Right renal pelvis (tissue), 4 donors: ENCODE measurements at regions not wholly inside any gene's neighbourhood (a gene's known extent, or its start where the extent isn't known, plus 50 kb on each side); places are given as distances from the start of the nearest gene placed in this dataset.

ENCODE experiments used
- DNase-seq, 4 donors: peaks; one replicate each; pipeline ENCODE4 v3.0.0-alpha.2; 2013; ENCODE audit warnings: low read depth in 4 of 4, low spot score in 3 of 4, missing footprints in 1 of 4

DNA sequence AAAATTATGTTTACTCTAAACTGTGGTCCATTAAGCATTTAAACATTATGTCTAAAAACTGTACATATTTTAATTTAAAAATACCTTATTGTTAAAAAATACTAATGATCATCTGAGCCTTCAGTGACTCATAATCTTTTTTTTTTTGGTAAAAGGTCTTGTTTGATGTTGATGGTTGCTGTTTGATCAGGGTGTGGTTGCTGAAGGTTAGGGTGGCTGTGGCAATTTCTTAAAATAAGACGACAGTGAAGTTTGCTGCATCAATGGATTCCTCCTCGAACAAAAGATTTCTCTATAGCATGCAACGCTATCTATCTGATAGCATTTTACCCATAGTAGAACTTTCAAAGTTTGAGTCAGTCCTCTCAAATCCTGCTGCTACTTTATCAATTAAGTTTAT is 180.0 kb upstream of the AHR start:
- no peak for DNase-seq

DNA sequence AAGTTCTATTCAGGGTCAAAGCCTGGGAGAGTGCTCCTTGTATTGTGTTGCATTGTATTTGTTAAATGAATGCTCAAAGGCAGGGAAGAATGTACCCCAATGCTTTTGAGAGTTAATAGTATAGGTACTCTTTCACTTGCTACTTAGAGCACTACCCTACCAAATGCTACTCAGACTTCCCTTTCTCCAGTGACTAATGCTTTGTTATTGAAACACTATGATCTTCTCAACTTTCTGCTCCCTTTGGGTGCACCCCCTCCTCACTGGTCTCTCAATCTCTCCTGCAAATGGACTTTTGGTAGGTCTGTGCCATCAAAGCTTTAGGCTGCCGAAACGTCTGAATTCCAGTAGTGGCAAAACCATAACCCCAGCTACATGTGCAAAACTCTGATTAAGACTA is 177.7 kb upstream of the AHR start:
- DNase-seq = no peak

DNA sequence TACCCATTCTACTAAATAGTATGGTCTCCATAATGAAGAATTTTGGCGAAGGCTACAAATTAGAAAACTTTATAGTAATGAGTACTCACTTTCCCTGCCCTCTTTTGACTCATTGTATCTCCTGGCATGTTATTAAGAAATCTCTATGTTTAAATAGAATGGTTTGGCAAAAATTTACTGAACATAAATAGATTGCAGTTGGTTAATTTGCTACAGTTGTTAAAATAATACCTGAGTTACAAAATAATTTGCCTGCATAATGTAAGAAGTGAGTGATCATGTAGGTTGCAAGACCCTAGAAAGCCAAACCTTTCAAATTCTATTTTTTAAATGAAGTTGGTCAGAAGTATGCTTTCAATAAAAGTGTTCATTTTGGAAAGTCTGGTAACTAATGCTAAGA is 176.8 kb upstream of the AHR start:
- no peak for DNase-seq

DNA sequence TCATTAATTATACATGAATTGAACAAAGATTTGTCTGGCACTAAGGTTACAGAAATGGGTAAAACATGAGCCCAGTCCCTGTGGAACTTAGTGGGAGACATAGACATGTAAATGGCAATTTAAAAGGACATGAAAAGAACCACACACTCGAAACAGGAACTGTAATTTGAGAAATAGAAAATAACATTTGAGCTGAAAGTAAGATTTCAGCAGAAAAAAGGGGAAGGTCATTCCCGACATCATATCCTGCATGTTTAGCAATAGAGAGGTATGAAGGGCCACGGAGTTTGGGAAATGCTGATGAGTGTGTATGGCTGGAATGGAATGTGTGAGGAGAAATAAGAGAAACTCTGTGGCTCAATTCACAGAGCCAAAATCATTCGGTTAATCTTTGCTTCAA is 175.4 kb upstream of the AHR start:
- DNase-seq = no peak

DNA sequence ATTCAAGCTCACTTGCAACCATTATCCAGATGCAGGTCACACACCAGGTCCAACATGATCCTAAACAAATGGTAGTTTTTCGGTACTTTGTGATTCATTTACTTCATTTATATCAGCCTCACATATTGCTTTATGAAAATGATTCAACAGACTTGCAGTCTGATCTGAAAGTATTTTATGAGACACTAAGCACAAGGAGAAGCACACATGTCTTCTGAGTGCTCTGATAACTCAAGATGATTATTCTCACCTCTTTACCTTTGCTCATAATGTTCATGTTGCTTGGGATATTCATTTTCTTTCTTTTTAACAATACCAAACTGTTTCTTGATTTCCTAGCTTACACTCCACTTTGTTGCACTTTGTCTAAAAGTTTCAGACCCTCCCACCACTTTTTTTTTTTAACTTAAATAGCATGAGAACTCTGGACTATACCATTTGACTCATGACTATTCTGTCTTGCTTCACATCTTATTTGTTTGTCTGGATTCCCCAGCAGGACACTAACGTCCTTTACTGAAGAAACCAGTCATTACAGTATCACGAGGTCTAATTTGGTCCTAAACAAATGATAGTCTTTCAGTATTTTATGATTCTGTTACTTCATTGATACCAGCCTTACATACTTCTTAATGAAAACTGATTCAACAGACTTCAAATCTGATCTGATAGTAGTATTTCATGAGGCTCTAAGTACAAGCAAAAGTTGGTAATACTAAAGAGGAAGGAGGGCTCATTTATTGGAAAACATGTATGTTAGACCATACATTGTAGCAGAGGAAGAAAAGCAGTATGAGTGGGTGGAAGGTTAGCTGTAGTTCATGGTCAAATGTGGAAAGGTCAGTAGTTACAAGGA is 171.8 kb upstream of the AHR start:
- no peak for DNase-seq

DNA sequence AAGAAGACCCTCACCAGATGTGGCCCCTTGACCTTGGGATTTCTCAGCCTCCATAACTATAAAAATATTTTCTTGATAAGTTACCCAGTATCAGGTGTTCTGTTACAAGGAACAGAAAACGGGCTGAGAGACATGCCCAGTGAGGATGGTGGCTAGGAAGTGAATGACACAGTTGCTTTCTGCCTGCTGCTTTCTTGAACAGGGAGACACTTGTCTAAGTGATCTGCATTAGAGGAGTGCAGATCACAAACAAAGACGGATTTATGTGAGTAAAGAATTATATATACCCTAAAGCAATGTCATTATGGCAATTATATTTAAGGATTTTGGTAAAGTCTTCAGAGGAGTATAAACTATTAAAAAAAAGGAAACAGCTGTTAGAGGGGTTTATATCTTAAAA is 169.2 kb upstream of the AHR start:
- DNase-seq = no peak

DNA sequence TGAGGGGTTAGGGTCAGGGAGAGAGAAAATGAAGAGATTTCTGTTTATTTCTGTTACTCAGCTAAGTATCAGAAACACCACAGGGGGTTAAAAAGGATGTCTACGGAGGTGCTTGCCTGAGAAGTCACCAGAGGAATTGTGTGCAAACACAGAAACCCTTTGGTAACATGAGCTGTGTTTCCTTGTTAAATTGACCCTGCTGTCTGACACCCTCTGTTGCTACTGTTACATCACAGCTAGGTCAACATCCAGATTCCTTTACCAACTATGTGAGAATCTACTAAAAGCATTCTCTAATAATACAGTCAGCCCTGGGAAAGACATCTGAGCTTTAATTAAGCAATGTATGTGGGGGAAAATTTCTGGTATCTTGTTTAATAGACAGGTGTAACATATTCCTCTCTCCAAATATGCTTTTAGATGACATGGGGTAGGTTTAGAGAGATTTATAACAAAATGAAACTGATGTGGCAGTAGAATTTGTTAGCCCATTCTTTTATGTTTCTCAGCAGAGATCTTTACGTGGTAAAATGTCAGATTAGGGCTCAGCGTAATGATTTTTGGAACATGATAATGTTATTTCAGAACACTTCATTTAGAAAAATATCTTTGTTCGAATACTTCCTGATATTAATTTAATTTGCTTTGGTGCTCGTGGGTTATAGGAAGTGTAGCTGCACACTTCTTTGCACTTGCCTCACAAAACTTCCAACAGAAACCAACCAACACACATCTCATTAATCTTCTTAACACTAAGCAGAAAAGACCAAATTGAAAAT is 168.0 kb upstream of the AHR start:
- peak in 2 of 4 donors; percentile 41 to 61 for DNase-seq

DNA sequence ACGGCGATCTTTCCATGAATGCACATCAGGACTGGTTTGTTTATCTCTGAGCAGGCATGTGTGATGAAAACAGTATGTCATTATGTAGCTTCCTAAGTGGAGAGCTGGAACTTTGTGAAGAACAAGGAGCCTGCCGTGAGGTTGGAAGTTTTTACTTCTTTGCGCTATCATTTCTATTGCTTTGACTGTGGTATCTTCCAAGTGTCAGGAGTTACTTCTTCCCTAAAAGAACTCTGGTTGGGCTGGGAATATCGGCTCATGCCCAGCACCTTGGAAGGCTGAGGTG is 167.4 kb upstream of the AHR start:
- no peak for DNase-seq

DNA sequence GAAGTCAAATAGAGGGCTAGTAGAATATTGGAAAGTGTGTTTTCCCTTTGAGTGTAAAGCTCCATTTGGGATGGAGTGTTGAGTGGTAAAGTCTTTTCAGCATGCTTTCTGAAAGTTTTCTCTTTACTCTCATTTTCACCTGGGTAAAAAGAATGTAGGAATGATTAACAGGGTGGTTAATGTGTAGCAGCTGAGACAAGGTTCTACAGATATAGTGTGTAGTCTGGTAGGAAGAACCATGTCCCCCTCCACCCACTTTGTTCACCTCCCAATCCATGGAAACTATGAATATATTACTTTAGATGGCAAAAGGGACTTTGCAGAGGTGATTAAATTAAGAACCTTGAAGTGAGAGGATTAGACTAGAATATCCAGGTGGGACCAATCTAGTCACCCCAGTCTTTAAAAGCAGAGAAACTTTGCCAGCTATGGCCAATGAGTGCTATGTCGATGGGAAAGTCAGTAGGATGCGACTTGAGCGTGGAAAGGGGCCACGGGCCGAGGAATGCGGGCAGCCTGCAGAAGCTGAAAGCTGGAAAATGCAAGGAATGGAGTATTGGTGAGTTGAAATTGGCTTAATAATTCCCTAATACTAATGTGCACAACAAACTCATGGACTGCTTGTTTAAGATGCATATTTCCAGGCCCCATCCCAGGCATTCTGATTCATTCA is 166.3 kb upstream of the AHR start:
- no peak for DNase-seq

DNA sequence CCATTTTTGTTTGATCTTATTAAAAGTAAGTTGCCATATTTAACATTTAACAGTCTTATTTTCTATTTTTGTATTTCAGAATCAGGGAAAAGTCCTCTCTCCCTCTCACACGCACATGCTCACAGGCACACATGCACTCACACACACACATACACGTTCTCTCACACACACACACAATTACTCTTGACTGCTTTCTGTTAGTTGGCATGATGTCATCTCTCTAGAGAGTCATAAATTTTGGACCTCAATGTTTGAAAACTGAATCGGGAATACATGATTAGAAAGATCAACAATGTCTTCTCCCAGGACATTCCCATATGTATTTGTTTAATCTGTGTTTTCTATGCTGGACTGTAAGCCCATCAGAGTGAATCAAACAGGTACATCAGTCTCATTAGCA is 165.7 kb upstream of the AHR start:
- no peak for DNase-seq

DNA sequence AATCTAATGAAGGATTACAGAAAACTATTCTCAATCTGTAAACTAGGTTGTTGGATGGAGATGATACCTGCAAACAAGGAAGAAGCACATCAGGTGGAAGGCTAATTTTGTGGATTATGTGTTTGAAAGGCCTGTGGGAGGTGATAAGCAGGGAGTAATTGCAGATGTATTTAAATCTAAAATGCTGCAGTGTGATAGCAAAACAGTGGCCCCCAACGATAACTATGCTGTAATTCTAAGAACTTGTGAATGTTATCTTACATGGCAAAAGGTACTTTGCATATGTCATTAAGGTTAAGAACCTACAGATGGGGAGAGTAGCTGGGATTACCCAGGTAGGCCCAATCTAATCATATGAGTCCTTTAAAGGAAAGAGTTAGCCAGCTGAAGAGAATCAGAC is 164.5 kb upstream of the AHR start:
- no peak for DNase-seq

DNA sequence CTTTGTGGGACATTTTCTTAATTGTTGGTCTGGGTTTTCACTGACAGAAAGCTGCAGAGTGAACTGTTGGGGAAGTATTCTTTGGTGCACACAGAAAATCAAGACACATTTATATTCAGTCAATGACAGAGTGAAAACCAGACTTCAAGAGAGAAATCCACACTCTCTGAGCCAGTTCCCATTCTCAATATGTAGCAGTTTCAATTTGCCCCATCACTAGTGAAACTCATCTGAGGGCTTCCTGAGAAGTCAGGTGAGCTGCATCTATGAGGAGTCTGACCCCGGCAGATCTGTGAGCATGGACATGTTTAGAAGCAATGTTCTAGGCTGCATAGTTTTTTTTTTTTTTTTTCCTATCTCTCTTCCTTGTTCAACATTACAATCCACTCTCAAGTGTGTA is 163.7 kb upstream of the AHR start:
- no peak for DNase-seq

DNA sequence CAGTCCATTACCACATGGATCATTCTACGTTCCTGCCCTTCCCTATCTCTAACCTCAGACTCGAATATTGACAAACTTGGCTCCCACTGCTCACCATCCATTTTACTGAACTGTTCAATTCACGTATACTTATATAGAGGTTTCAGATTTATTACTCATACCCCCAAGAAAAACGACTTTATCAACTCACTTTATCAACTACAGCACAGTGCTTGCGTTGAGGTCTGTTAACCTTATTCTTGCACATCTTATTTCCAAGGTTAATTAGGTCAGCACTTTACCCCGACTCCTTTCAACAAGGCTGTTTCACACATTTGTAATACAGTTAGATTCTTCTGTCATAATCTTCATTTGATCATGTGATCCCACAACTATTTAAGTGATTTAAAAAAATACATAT is 162.3 kb upstream of the AHR start:
- no peak for DNase-seq

DNA sequence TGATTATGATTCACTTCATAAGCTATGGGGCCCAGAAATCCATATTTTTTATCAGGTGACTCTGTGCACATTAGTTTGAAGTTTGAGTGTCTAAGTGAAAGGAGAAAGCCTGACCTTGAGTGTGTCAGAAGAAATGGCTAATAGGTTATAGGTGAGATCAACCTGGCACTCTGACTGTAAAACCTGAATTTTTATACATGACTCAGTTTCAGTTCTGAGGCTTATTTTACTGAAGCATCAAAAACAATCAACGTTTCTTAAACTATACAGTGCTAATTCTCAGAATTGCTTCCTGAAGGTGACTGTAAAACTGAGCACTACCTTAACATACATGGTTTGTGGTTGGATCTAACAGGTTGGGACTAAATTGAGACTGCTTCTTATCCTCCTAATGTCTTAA is 159.4 kb upstream of the AHR start:
- DNase-seq = no peak

DNA sequence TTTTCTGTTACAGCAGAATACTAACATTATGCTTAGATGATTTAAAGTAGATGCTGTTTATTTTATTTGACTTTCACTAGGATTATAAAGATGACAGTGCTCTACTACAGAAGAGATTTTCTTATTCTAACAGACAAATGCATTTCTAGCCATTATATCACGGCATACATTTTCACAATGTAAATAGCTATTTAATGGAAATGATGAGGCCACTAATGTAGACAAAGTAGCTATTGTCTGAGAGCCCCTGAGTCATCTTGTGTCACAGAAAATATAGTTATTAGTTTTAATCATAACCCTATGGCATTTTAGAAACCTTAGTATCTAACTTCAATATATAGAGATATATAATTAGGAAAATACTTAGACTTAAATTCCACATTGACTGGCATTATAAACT is 158.0 kb upstream of the AHR start:
- DNase-seq = no peak

DNA sequence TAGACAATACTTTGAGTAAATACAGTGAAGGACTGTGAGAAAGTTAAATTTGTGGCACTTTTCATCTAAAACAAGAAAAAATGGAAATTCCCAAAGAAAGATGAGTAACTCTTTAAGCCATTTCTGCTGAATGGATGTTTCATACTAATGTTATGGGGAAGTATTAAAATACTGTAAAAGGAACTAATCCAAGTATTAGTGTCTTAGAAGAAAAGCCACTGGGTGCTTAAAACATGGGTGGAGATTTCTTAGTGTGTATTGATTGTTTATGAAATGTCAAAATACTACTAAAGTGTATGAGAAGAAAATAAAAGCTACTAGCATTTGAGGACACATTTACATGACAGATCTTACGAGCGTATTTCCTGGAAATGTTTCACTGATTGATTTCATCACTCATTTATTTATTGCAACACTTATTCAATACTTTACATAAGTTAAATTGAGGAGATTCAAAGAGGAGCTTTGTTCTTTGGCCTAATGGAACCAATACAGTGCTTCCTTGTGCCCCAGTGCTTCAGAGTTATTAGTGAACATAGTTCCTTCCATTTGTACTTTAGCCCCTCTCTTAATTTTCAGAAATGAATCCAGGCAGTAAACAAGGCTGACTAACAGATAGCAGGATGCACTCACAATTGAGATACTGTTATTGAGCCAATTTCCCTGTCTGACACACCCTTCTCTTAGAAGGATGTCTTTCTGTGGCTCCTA is 155.5 kb upstream of the AHR start:
- no peak for DNase-seq

DNA sequence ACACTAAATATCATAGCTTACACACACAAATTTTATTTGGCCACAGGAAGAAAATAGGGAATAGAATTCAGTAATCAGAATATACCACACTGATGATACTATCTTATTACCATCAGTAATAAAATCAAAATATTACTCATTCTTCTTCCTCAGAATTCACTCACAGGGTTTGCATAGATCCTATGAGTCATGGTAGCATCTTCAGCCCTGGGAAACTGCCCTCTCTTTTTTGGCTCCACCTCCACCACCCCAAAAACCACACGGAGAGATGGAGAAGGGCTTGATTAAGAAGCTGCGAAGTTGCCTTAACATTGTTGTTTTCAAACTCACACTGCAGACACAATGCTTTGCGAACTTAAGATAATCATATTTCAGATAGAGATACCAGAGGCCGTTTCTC is 154.1 kb upstream of the AHR start:
- DNase-seq = no peak

DNA sequence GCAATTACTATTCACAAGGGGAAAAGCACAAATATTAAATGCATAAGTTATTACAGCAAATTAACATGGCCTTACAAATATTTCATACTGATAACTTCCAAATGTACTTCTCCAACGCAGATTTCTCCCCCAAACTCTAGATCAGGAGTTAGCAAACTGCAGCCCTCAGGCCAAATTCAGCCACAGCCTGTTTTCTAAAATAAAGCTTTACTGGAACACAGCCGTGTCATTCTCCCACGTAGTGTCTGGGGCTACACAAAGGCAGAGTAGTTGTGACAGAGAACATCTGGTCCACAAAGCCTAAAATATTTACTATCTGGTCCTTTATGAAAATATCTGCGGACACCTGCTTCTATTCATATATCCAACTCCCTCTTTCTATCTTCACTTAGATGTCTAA is 151.8 kb upstream of the AHR start:
- no peak for DNase-seq

DNA sequence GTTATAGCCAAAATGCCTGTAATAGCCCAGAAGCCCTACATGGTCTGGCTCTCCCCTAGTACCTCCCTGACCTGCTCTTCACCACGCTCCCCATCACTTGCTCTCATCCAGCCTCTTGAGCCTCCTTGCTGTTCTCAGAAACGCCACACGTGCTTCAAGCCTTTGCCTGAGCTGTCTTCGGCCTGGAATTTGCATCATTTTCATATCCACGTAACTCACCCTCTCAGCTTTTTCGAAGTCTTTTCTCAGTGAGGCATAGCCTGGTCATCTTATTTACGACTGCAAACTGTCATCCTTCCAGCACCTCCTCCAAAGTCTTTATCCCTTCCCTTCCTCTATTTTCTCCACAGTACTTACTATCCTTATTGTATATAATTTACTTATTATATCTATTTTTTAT is 151.0 kb upstream of the AHR start:
- no peak for DNase-seq

DNA sequence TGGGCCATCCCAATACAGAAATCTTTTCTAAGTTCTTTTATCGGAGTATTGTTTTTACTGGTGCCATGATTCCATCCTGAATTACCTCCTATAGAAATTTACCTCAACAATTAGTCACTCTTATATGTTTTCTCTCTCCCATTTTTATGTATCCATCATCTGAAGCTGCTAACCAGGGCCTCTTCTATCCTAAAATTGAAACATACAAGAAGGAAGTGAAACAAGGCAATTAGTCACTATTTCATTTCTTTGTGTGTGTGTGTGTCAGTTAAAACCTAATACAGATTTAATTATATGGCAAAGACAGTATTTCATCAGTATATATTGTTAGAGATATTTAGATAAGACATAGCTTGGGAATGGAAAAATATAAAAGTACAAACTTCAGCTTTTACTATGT is 148.4 kb upstream of the AHR start:
- no peak for DNase-seq

DNA sequence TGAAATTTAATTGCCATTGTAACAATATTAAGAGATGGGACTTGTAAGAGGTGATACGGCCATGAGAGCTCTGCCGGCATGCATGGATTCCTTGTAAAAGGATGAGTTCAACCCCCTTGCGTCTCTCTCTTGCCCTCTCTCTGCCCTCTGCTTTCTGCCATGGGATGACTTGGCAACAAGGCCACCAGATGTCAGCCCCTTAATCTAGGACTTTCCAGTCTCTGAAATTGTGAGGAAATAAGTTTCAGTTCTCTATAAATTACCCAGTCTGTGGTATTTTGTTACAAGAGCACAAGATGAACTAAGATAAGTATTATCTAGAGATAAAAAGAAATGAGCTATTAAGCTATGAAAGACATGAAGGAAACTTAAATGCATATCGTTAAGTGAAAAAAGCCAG is 145.7 kb upstream of the AHR start:
- no peak for DNase-seq
